ENCODE measurements at regions not wholly inside any gene's neighbourhood (a gene's known extent, or its start where the extent isn't known, plus 50 kb on each side); places are given as distances from the start of the nearest gene placed in this dataset.

- H3K4me1 ChIP-seq (ENCODE audit: control insufficient read depth, insufficient read depth, low read length): peaks cover 17% of the 10 kb centered on the region
- ChIA-PET CTCF (interaction anchor here (0.7 kb wide), 1 partner anchor 104 kb away, joined by 3 read pairs; no protein-coding TSS in a partner anchor), POLR2A (no interaction called here)
- no peaks in the 10 kb centered on the region for H3K36me3 ChIP-seq (ENCODE audit: control insufficient read depth in 2 of 2, insufficient read depth in 1 of 2, low read length in 2 of 2)
- no peaks in the 10 kb centered on the region for H3K9me3 ChIP-seq (ENCODE audit: control insufficient read depth, insufficient read depth, low read depth, low read length)
- H3K4me3 ChIP-seq (ENCODE audit: low read depth, low read length): no peak overlapping the region
- TF ChIP-seq ZBTB6 (tag by site-specific recombination; IDR thresholded peaks at IDR 0.05): no peak
- TF ChIP-seq ZBTB8A (tag by site-specific recombination; IDR thresholded peaks at IDR 0.05): no peak
- TF ChIP-seq ZNF302 (tag by site-specific recombination; IDR thresholded peaks at IDR 0.05; ENCODE audit: low read depth): no peak
- peak; percentile 65; the same call in 1 of the 2 replicates for TF ChIP-seq ZBTB17 (tag by site-specific recombination; IDR thresholded peaks at IDR 0.05)
- TF ChIP-seq TRIM28 (IDR thresholded peaks at IDR 0.05; ENCODE audit: borderline replicate concordance, low read length): 0 out of 2 replicates have a peak, but pooled peaks have one; percentile 23
- no peak for TF ChIP-seq ZNF791 (tag by site-specific recombination; IDR thresholded peaks at IDR 0.05)
- peak; percentile 88 for TF ChIP-seq ZNF600 (tag by site-specific recombination; IDR thresholded peaks at IDR 0.05)
- no peak for TF ChIP-seq ZNF555 (tag by site-specific recombination; conservative IDR thresholded peaks at IDR 0.05)
- no peak for TF ChIP-seq ZNF18 (tag by site-specific recombination; IDR thresholded peaks at IDR 0.05)
- no peak for TF ChIP-seq KLF8 (tag by site-specific recombination; IDR thresholded peaks at IDR 0.05)
- TF ChIP-seq ZNF645 (tag by site-specific recombination; IDR thresholded peaks at IDR 0.05): no peak
- peak overlapping the region; percentile 66 for H3K27ac ChIP-seq (ENCODE audit: extremely low read depth, low read depth, low read length)
Observed at GRCh38 chr14:61602003-61602732, 93.1 kb upstream of the HIF1A start.

GRCh38 chr14:61602733-61603077, 92.6 kb upstream of the HIF1A start:
- Histone ChIP-seq H3K9me3 (ENCODE audit: control insufficient read depth, insufficient read depth, low read depth, low read length) (no peaks in the 10 kb centered on the region), H3K4me1 (ENCODE audit: control insufficient read depth, insufficient read depth, low read length) (peaks cover 17% of the 10 kb centered on the region), H3K27ac (ENCODE audit: extremely low read depth, low read depth, low read length) (peak overlapping the region; percentile 66), H3K36me3 (ENCODE audit: control insufficient read depth in 2 of 2, insufficient read depth in 1 of 2, low read length in 2 of 2) (no peaks in the 10 kb centered on the region), H3K4me3 (ENCODE audit: low read depth, low read length) (no peak overlapping the region)
- CTCF ChIA-PET: interaction anchor here (0.7 kb wide), 1 partner anchor 104 kb away, joined by 3 read pairs; no protein-coding TSS in a partner anchor
- POLR2A ChIA-PET: no interaction called here
- TF ChIP-seq INSM2 (tag by site-specific recombination; IDR thresholded peaks at IDR 0.05) (no peak), ZBTB8A (tag by site-specific recombination; IDR thresholded peaks at IDR 0.05) (peak; percentile 20; the same call in 1 of the 2 replicates), PRDM6 (tag by site-specific recombination; IDR thresholded peaks at IDR 0.05) (peak; percentile 23; the same call in 1 of the 2 replicates)

All from HEK293 (cell line).